Osteocyte (in vitro differentiated cells): ENCODE measurements at regions not wholly inside any gene's neighbourhood (a gene's known extent, or its start where the extent isn't known, plus 50 kb on each side); places are given as distances from the start of the nearest gene placed in this dataset.
A peak's percentile ranks its signal among the peaks of the same experiment; 100 is the strongest.

Experiments
- DNase-seq: peaks from one replicate; pipeline ENCODE4 v3.0.0; 2021; ENCODE audit warnings: mixed read lengths; ENCODE audit not compliant: unreplicated experiment; ENCODE audit errors: extremely low spot score
- H3K27ac Mint-ChIP-seq: one replicate; pipeline ENCODE4 v1.8.0; 2021; ENCODE audit warnings: mild to moderate bottlenecking, mixed read lengths; ENCODE audit not compliant: unreplicated experiment
- H3K27me3 Mint-ChIP-seq: one replicate; pipeline ENCODE4 v1.8.0; 2021; ENCODE audit warnings: mixed read lengths; ENCODE audit not compliant: unreplicated experiment
- H3K36me3 Mint-ChIP-seq: one replicate; pipeline ENCODE4 v1.8.0; 2021; ENCODE audit warnings: mixed read lengths; ENCODE audit not compliant: unreplicated experiment
- H3K4me1 Mint-ChIP-seq: one replicate; pipeline ENCODE4 v1.8.0; 2021; ENCODE audit warnings: mixed read lengths; ENCODE audit not compliant: unreplicated experiment
- H3K4me3 Mint-ChIP-seq: one replicate; pipeline ENCODE4 v1.8.0; 2021; ENCODE audit warnings: mild to moderate bottlenecking, moderate library complexity, mixed read lengths; ENCODE audit not compliant: unreplicated experiment
- H3K9me3 Mint-ChIP-seq: one replicate; pipeline ENCODE4 v1.8.0; 2021; ENCODE audit warnings: mixed read lengths; ENCODE audit not compliant: unreplicated experiment
- TF ChIP-seq, protein P1 (sequence below): fragments of 200-600 bp; sonication (generic); IDR thresholded peaks from 2 replicates; pipeline ENCODE4 v1.5.0; 2021; ENCODE audit warnings: antibody characterized with exemption, mild to moderate bottlenecking, moderate library complexity

DNA sequence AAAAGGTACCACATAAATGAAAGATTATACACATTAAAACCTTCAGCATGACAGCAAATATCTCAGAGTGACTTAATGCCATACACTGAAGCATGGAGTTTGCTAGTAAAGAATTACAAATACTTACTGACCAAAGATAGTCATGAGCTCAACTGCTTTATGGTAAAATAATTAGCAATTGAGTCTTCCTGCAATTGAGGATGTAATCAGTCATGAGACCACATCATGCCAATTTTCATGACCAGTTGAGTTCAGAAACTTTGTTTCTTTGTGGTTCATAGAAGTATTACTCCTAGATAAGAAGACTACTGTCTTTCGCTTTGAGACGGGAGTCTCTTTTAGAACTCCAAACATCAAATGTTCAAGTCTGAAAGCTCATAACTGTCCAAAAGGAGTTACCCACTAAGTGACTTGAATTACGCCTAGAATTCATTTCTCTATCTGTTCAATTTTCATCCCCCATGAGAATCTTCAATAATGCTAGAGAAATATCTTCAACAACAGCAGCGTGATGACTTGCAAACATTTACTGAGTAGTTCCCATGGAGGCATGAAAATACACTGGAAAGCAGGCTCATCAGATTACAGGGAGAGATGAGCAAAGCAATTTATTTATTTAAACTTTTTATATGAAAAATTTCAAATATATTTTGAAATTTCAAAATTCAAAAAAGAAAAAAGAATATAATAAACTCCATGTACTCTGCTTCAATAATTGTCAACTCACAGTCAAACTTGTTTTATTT, 120.0 kb downstream of the BTG1 start:
- peaks cover 30% of the 10 kb centered on the region for H3K4me1 Mint-ChIP-seq
- DNase-seq: no peak
- no peak overlapping the region for H3K4me3 Mint-ChIP-seq
- H3K27ac Mint-ChIP-seq: no peak overlapping the region
- no peaks in the 10 kb centered on the region for H3K27me3 Mint-ChIP-seq
- TF ChIP-seq, protein P1, sequence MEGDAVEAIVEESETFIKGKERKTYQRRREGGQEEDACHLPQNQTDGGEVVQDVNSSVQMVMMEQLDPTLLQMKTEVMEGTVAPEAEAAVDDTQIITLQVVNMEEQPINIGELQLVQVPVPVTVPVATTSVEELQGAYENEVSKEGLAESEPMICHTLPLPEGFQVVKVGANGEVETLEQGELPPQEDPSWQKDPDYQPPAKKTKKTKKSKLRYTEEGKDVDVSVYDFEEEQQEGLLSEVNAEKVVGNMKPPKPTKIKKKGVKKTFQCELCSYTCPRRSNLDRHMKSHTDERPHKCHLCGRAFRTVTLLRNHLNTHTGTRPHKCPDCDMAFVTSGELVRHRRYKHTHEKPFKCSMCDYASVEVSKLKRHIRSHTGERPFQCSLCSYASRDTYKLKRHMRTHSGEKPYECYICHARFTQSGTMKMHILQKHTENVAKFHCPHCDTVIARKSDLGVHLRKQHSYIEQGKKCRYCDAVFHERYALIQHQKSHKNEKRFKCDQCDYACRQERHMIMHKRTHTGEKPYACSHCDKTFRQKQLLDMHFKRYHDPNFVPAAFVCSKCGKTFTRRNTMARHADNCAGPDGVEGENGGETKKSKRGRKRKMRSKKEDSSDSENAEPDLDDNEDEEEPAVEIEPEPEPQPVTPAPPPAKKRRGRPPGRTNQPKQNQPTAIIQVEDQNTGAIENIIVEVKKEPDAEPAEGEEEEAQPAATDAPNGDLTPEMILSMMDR: no peak
- no peaks in the 10 kb centered on the region for H3K9me3 Mint-ChIP-seq
- H3K36me3 Mint-ChIP-seq: no peaks in the 10 kb centered on the region

DNA sequence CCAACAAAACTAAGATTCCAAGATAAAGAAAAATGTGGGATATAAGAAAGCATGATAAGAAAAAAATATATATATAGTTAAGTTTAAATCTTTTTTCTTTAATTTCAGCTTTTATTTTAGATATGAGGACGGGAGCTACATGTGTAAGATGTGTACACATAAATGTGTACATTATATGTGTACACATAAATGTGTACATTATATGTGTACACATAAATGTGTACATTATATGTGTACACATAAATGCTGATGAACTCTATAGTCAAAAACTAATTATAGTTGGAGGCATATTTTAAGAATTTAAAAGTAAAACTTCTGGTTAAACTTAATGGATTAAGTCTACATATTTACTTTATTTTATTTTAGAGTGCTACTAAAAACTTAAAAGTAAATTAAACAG, 123.6 kb downstream of the BTG1 start:
- H3K27me3 Mint-ChIP-seq: no peaks in the 10 kb centered on the region
- H3K27ac Mint-ChIP-seq: no peak overlapping the region
- TF ChIP-seq, protein P1: no peak
- no peak overlapping the region for H3K4me3 Mint-ChIP-seq
- H3K9me3 Mint-ChIP-seq: peaks cover 4% of the 10 kb centered on the region
- no peaks in the 10 kb centered on the region for H3K36me3 Mint-ChIP-seq
- DNase-seq: no peak
- H3K4me1 Mint-ChIP-seq: peaks cover 15% of the 10 kb centered on the region

DNA sequence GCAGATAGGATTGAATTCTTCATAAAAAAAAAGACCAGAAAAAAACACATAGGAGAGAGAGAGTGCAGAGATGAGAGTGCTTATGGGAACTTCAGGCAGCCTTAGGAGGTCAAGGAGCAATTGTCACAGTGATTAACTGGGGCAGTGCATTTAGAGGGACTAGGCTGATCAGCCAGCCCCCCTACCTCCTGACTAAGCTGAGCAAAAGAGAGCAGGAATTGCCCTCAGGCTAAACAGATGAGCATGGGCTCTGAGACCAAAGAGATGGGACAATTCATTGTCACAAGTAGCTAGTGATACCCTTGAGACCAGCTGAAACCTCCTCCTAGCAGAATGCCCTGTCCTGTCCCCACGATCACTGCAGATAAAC, 124.0 kb downstream of the BTG1 start:
- DNase-seq: no peak
- Mint-ChIP-seq H3K4me3 (no peak overlapping the region), H3K4me1 (peaks cover 15% of the 10 kb centered on the region), H3K27me3 (no peaks in the 10 kb centered on the region), H3K36me3 (no peaks in the 10 kb centered on the region), H3K9me3 (peaks cover 4% of the 10 kb centered on the region), H3K27ac (no peak overlapping the region)
- TF ChIP-seq, protein P1: no peak

DNA sequence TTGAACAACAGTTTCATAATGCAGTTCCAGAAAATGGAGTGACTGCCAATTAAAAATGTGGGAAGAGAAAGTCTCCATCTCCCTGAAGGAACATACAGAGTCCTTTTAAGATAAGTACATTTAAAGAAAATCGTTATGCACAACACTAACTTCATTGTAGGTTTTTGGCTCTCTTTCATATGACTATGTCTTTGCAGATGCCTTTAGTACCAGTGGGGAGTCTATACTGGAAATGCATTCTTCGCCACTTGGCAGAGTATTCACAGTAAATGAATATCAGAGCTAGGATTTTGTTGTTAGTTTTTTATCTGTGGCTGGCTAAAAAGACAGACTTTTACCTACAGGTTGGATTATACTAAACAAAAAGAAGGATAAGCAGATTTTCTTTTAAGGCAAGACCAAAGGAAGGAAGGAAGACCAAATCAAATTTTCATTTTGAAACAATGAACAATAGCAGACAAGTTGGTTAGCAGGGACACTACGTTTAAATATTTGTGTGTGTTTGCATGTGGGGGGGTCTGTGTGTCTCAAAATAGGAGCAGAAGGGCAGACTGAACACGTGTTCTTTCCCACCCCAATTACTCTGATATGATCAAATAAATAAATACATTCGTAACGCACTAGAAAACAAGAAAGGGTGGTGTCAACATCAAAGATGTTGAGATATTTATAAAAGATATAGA, 124.5 kb downstream of the BTG1 start:
- peak overlapping the region; percentile 53 for H3K27ac Mint-ChIP-seq
- no peaks in the 10 kb centered on the region for H3K27me3 Mint-ChIP-seq
- H3K9me3 Mint-ChIP-seq: peaks cover 4% of the 10 kb centered on the region
- H3K36me3 Mint-ChIP-seq: no peaks in the 10 kb centered on the region
- DNase-seq: no peak
- H3K4me3 Mint-ChIP-seq: no peak overlapping the region
- TF ChIP-seq, protein P1: no peak
- peaks cover 15% of the 10 kb centered on the region for H3K4me1 Mint-ChIP-seq

DNA sequence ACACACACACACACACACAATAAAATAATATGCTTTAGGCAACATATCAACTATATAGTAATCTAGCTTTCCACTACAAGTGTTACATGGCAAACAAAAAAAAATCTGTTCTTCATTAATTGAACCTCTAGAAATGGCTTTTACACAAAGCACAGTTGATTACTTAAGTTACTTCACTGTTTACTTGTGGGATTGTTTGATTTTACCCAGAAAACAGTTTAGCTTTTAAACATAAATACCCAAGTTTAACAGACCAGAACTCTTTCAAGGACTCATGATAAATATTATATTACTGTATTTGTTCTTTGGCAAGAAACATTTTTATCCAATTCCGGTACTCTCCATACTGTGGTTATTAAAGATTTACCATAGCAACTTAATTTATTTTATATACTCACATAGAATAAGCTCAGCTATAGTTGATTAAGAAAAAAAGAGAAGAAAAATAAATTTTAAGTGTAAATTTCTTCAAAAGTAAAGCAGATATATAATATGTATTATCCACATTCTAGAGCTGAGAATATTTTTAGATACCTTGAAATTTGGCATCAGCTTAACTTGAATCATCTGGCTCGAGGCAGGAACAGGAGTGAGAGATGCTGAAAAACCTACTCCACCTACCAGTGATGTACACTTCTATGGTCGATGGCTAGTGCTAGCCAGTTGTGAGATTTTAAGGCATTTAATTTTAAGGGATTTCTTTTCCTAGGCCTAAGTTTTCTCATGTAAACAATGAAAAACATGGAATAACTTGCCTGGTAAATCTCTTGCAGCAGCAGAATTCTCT, 126.0 kb downstream of the BTG1 start:
- H3K9me3 Mint-ChIP-seq: peaks cover 4% of the 10 kb centered on the region
- no peak overlapping the region for H3K27ac Mint-ChIP-seq
- TF ChIP-seq, protein P1: no peak
- no peak for DNase-seq
- H3K36me3 Mint-ChIP-seq: no peaks in the 10 kb centered on the region
- no peaks in the 10 kb centered on the region for H3K27me3 Mint-ChIP-seq
- H3K4me1 Mint-ChIP-seq: peaks cover 15% of the 10 kb centered on the region
- no peak overlapping the region for H3K4me3 Mint-ChIP-seq
